GM19372 (cell line): ENCODE measurements at regions not wholly inside any gene's neighbourhood (a gene's known extent, or its start where the extent isn't known, plus 50 kb on each side); places are given as distances from the start of the nearest gene placed in this dataset.

Experiments
- ATAC-seq: cut with Tn5 transposase; IDR thresholded peaks from one replicate; pipeline ENCODE4 v1.9.1; 2021; ENCODE audit warnings: mild to moderate bottlenecking, low read depth, moderate library complexity; ENCODE audit not compliant: unreplicated experiment

DNA sequence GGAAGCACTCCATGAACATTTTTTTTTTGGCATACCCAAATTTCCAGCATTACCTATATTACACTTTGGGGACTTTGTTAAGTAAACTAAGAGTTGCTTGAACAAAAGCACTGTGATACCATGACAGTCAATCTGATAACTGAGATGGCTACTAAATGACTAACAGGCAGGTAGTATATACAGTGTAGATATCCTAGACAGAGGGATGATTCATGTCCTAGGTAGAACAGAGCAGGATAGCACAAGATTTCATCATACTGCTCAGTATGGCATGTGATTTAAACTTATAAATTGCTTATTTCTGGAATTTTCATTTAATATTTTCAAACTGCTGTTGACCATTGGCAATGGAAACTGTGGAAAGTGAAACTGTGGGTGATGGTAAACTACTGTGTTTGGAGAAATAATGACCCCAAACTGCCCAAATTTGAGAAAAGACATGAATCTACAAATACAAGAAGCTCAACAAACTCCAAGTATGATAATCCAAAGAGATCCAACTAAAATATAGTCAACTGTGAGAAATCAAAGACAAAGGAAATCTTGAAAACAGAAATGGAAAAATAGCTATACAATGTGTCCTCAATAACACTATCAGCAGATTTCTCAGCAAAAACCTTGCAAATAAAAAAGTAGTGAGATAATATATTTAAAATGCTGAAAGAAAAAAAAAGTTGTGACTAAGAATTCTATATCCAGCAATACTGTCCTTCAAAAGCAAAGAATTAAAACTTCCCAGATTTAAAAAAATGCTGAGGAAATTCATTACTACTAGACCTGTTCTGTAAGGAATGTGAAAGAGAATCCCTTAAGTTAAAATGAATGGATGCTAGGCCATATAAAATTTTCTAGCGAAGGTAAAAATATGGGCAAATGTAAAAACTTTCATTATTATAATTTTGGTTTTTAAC is 410.4 kb downstream of the DUSP10 start:
- ATAC-seq: no peak

DNA sequence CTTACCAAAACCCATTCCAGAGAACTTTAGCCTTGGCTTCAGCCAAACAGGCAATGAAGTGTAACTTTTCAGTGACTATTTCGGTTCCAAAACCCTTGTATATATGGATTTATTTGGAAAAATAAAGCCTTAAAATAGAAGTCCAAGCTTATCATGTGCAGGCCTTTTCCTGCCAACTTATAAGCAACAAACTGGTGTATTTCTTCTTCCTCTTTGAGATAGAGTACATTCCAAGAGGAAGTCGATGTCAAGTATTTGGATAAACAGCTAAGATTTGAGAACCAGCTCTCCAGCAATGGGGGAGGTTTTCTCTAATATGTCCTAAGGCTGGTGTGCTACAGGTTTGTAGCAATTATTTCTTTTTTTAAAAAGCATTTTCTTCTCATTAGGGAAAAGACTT is 407.8 kb downstream of the DUSP10 start:
- no peak for ATAC-seq

DNA sequence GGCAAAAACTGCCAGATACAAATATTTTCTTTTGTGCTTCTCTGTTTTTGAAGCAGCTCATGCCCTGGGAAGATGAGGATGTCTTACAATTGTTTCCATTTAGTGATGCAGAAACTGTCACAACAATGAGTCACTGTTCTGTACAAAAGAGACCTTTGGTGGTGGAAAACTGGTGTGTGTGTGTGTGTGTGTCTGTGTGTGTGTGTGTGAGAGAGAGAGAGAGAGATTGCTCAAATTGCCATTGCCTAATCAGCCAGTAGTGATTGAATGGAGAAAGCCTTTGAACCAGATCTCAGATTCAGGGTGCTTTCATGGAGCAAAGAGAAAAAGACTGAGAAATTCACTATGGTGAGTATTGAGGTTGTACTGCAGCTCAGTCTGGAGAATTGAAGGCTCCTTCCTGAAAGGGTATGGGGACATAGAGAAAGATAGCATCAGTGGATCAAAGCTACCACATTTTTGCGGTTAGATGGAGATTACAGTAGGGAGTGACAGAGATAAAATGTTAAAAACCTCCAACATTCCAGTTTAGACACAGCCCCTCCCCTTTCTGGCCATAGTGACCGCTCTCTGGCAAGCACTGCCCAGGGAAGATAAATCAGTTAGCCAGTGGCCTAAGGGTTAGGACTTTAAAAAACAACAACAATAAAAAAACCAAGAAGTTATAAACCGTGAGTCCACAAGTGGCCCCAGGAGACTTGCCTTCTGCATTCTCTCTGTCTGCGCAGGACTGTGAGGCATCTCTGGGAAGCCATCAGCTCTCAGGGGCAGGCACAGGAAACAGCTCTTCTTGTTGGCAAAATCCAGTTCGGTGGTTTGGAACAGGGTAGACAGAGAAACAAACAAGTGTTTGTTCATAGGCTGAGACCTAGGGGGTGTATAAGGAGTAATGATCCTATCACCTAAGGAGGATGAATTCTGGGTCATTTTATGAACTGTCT is 406.5 kb downstream of the DUSP10 start:
- ATAC-seq: no peak

DNA sequence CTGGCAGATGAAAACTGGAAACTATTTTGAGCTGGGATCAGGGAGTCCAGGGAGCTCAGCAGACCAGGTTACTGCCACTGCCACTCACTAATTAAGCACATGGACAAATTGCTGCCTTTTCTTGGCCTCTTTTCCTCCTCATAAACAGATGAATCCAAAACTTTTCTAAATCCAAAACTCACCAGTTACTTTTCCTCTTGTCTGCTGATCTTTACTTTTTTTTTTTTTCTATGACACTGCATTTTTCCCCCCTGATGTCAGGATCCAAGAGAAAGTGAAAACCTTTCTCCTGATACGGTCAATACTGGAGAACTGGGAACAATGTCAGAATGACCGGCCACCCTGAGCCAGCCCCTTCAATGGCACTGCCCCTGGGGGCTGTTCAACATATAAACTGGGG is 405.8 kb downstream of the DUSP10 start:
- no peak for ATAC-seq

DNA sequence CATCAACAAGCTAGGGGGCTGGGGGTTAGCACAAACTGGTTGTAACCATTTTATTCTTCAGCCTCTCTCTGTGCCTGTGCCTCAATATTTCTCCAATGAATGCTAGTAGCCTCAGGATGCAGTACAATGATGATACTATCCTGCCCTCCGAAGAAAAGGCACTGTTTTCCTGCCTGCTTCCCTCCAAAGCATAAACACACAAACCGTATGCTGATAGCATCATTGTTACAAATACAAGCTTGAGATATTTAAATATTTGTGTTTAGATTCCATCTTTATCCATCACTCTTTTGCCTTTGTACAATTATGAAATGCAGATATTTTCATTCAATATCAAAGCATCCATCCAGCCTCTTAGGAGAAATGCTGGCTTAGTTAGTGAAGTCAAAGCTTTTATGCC is 404.8 kb downstream of the DUSP10 start:
- ATAC-seq: no peak

DNA sequence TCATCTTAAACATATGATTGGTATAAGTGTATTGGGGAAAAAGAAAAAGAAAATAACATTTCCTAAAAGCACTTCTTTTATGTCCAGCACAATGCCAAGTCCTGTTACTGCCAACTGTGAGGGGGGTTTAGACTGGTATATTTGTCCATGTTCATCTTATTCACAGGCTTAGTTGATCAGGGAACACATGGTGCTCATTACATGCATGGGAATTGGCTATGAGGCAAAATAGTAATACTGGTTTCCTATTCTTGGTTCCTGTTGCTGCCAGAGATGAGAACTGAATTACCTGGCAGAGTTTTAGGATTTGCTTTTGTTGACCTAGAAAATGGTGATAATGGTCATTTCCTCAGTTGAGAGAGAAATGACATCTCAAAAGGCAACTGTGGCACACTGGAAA is 398.8 kb downstream of the DUSP10 start:
- ATAC-seq: no peak

DNA sequence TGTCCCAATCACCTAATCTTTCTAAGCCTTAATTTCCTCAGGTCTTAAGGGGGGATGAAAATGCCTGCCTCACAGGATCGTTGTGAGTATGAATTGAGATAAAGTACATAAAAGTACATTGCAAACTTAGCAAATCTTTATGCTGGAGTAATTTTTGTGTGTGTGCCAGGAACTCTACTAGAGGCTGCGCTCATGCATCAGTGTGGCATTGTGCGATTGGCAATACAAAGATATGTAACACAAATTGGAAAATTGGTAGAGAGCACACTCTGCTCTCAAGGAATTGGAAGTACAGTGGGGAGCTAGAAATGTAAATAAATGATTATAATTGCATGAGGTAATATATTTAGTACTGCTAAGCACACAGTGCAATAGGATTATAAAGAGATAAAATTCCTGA is 398.3 kb downstream of the DUSP10 start:
- no peak for ATAC-seq

DNA sequence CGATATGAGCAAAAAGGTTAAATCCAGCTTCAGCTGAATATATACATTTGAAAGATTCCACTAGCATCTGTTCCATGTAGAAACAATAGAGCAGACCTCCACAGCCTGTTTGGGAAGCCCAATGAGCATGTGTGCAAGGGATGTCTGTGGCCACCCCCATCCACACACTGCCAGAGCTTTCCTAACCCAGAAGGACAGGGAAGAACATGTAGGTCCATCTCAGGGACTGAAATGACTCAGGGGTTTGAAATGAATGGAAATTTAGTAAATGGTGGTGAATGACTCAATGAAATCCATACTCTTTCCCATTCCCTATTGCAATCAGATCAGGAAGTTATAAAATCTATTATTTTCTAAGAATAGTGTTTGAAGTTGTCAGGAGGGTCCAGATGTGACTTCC is 397.2 kb downstream of the DUSP10 start:
- ATAC-seq: no peak

DNA sequence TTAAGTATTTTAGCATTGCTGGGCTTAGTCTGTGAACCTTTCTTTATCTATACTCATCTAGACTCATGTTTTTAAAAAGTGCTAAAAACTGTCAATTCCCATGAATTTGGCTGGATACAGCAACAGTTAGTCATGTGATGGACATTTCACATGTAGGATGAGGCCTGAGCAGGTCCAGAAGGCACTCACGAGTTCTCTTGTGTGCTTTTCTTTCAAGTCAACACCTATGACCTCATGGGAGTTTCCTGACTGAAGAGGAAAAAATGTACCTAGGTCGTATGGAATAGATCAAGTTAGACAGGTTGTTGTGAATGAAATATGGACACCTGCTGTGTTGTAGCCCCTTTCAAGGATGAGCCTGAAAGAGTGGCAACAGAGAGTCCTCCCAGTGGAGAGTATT is 394.2 kb downstream of the DUSP10 start:
- no peak for ATAC-seq

DNA sequence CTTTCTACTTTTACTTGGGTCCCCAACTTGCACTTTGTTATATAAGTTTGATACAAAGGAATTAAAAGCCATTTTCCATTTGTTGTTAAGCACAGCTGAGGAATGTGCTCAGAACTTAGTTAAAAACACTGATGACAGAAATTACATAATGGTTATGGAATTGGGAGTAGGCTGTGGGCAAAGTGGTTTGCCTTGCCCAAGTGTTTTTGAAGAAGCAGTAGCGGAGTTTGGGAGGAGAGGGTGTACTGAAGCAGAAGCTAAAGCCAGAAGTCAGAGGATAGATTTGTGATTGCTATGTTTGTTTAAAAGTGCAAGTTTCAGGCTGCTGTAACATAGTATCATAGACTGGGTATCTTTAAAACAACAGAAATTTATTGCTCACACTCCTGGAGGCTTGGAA is 391.8 kb downstream of the DUSP10 start:
- no peak for ATAC-seq

DNA sequence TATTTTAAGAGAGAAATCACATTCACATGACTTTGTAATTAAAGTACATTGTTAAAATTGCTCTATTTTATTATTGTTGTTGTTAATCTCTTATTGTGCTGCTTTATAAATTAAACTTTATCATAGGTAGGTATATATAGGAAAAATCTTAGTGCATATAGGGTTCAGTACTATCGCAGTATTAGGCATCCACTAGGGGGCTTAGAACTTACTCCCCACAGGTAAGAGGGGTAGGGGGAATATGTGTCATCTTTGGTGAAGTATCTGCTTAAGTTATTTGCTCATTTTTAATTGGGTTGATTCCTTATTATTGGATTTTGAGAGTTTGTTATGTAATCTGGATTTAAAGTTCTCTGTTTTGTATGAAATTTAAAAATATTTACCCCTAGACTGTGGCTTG is 385.2 kb downstream of the DUSP10 start:
- no peak for ATAC-seq

DNA sequence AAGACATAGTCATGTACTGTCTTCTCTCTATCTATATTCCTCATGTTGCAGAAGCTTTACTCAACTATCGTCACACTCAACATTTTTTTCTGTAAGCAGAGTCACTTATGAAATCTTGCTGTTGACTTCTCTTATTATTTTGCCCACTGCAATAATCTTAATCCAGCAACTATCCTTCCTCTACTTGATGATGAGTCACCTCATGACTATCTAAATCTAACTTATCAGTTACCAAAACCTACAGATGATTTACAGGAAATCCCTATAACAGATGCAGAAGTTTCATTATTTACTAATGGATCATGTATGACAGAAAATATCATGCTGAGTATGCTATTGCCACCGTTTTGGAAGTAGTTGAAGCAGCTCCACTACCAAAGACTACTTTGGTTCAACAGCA is 378.9 kb downstream of the DUSP10 start:
- ATAC-seq: no peak

DNA sequence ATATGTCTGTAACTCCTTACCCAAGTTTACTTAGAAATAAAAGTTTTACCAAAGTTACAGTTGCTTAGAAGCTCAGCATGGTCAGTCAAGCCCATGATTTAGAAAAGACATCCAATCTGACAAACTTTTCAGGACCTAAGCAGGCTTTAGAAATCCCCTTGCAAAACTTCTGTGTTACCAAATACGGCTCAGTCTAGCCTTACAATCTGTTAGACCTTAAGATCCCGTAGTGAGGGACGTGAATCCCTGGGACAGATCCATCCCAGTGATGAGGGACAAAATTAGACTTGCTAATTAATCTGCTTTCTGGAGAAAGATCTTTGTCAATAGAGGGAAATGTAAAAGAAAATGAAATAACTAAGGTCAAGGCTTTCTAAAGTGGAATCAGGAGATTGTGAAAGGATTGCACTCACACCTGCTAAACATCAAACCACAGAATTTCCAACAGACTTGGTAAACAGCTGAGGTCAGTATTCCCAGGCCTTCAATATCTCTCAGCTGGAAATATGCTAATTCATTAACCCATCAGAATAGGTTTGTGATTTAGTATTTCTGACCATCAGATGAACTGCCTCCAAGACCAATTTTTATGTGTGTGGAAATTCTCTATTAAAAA is 375.3 kb downstream of the DUSP10 start:
- no peak for ATAC-seq

DNA sequence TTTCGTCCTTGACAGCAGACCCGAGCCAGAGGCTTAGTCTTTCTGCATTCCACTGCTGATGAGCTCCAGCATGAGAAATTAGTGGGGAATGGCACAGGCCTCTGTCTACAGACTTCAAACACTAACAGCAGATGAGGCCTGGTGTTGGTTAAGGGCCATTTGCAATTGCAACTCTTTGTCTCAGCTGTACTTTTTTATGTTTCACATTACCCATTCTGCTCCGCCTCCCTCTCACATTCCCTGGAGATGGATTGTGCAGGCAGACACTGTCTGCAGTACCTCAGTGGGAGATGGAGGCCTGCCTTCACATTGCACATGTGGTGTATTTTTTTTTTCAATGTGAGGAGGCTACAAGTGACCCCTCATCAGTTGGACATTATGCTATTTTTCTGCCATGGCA is 370.2 kb downstream of the DUSP10 start:
- no peak for ATAC-seq

DNA sequence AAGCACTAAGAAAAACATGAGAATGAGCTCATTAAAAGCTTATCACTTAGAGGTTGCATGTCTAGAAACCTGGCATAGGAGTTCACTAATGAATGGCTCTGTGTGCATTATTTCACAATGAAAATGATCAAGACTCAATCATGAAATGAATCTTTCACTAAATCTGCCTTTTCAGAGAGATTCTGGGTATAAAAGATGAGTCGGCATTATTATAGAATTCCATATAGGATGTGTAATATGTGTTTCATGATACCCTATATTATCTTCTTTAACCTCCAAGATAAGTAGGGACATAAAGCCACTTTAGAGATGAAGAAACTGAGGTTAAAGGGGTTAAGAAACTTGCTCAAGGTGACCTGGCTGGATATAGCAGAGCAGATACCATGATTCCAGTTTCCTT is 368.1 kb downstream of the DUSP10 start:
- no peak for ATAC-seq

DNA sequence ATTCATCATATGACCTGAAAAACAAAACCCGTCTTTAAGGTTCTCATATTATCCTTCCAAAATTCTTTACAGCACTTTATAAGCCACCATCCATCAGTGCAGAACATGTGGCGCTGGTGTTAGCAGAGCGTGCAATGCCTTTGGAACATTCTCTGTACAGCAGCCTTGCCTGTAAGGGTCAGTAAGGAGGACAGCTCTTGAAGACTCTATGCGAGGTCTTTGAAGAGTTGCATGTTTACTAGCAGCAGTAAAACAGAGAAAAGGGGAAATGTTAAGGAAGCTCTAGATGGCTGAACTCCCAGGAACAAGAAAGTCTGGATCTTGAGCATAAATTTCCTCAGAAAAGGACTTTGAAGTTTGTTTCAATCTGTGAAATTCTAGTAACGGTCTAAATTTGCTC is 365.6 kb downstream of the DUSP10 start:
- no peak for ATAC-seq

DNA sequence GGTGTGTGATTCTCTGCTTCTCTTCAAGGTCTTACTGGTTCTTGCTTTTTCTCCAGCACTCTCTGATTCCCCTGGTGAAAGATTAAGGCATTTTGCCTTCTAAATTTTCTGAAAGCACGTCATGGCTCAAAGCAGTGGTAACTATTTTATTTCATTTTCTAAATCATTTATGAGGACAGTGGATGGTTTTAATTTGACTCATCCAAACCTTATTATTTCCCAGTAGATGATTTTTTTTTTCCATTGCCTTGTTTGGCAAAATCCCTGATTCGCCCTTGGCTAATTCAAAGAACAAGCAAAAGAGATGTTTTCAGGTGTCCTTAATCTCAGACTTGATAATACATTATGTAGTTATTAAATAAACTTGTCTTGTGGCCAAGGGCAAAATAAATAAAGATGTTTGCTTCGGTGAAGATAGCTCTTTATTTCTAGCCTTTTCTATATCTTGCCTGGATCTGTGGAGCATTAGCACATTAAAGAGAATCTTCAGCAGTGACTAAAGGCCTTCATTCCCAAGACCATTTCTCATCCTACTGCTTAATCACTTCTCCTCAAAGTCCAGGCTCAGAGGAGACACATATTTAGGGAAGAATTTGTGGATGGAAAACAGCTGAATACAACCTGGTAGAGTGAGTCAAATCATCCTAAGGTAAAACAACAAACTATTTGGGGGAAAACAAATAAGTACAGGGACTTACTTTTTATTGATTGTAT is 359.8 kb downstream of the DUSP10 start:
- ATAC-seq: no peak

DNA sequence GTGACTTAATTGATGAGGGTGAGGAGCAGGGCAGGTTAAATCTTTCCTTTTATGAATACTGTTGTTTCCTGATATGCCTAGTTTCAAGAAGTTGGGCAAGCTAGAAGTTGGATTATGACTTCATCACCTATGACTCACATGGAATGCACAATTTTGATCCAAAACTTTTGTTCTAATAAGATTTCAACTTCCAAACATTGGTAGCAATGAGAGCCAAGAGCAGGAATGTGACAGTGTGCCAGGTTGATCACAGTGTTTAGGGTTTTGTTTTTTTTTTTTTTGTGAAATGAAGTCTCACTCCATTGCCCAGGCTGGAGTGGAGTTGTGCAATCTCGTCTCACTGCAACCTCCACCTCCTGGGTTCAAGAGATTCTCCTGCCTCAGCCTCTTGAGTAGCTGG is 349.4 kb downstream of the DUSP10 start:
- ATAC-seq: no peak

DNA sequence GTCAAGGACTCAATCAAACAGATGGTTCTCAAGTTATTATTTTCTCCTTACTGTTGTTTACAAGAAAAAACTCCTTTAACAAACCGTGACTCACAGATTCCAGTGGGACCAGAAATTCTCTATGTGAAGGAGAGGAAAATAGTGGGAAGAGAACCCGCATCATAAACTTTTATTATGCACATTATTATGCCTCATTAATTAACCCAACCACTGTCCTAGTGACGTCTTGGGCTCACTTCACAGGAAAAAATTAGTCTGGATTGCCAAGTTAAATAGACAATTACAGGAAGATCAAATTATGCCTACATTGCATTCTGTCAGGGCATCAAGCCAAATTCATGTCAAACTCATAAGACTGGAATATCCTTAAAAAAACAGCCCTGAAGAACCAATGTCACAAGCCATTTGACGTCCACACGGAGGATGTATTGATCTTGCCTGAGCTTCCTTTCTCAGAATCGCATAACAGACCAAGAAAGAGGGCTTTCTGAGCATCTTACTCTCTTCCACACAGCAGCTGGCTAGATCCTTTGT is 347.8 kb downstream of the DUSP10 start:
- no peak for ATAC-seq

DNA sequence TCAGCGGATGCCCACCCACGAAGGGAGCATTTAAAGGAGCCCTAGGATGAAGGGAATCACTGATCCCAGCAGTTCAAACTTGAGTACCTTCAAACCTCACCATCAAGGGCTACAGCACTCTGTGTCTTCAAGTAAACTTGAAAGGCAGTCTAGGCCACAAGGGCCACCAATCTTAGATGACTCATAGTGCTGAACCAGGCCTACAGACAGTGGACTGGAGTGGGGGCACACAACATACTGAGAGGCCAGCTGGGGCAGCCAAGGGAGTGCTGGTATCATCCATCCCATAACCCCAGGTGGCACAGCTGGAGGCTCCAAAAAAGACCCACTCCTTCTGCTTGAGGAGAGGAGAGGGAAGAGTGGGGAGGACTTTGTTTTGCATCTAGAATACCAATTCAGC is 345.4 kb downstream of the DUSP10 start:
- no peak for ATAC-seq
